ENCODE measurements at regions not wholly inside any gene's neighbourhood (a gene's known extent, or its start where the extent isn't known, plus 50 kb on each side); places are given as distances from the start of the nearest gene placed in this dataset.

- TF ChIP-seq, protein P1, sequence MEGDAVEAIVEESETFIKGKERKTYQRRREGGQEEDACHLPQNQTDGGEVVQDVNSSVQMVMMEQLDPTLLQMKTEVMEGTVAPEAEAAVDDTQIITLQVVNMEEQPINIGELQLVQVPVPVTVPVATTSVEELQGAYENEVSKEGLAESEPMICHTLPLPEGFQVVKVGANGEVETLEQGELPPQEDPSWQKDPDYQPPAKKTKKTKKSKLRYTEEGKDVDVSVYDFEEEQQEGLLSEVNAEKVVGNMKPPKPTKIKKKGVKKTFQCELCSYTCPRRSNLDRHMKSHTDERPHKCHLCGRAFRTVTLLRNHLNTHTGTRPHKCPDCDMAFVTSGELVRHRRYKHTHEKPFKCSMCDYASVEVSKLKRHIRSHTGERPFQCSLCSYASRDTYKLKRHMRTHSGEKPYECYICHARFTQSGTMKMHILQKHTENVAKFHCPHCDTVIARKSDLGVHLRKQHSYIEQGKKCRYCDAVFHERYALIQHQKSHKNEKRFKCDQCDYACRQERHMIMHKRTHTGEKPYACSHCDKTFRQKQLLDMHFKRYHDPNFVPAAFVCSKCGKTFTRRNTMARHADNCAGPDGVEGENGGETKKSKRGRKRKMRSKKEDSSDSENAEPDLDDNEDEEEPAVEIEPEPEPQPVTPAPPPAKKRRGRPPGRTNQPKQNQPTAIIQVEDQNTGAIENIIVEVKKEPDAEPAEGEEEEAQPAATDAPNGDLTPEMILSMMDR (IDR thresholded peaks at IDR 0.05; ENCODE audit: extremely low read depth, missing control alignments) = no peak
- no peak for DNase-seq (ENCODE audit: low spot score)
Measured at GRCh38 chr2:152835674-152836073, 117.3 kb downstream of the ARL6IP6 start.

GRCh38 chr2:152827944-152828343, 109.5 kb downstream of the ARL6IP6 start:
- no peak for DNase-seq (ENCODE audit: low spot score)
- TF ChIP-seq, protein P1 (IDR thresholded peaks at IDR 0.05; ENCODE audit: extremely low read depth, missing control alignments) = no peak

GRCh38 chr2:152826581-152827279, 108.3 kb downstream of the ARL6IP6 start:
- TF ChIP-seq, protein P1 (IDR thresholded peaks at IDR 0.05; ENCODE audit: extremely low read depth, missing control alignments) = no peak
- DNase-seq (ENCODE audit: low spot score) = no peak

- no peak for DNase-seq (ENCODE audit: low spot score)
- TF ChIP-seq, protein P1 (IDR thresholded peaks at IDR 0.05; ENCODE audit: extremely low read depth, missing control alignments) = no peak
Measured at GRCh38 chr2:152825834-152826233, 107.4 kb downstream of the ARL6IP6 start.

DNA sequence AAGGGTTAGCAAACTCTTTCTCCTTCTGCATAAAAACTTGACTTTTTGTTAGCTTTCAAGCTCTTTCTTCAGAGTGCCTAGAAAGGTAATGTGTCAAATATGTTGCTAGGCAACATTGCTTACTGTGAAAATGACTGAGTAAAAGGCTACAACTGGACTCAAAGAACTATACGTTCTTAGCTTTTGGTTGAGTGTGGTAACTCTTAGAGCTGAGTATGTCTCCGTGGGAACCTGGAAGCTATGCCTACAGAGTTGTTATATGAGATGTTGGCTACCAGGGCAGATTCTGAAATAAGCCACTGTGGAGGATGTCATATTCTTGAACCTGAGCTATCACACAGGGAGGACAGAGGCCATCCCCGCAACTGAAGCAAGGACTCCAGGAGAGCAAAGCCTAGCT, 105.5 kb downstream of the ARL6IP6 start:
- TF ChIP-seq, protein P1 (IDR thresholded peaks at IDR 0.05; ENCODE audit: extremely low read depth, missing control alignments) = no peak

GRCh38 chr2:152822676-152823075, 104.3 kb downstream of the ARL6IP6 start:
- no peak for DNase-seq (ENCODE audit: low spot score)
- TF ChIP-seq, protein P1 (IDR thresholded peaks at IDR 0.05; ENCODE audit: extremely low read depth, missing control alignments) = no peak

More for the DNA sequence above, 105.5 kb downstream of the ARL6IP6 start:
- no peak for DNase-seq (ENCODE audit: low spot score)

- DNase-seq (ENCODE audit: low spot score) = no peak
- TF ChIP-seq, protein P1 (IDR thresholded peaks at IDR 0.05; ENCODE audit: extremely low read depth, missing control alignments) = no peak
Measured at GRCh38 chr2:152820048-152820447, 101.6 kb downstream of the ARL6IP6 start.
